HCT116 (cell line): ENCODE measurements at regions not wholly inside any gene's neighbourhood (a gene's known extent, or its start where the extent isn't known, plus 50 kb on each side); places are given as distances from the start of the nearest gene placed in this dataset.

Experiments used
- ATAC-seq: fragments of 200-7000 bp; cut with Tn5 transposase; 2 replicates; pipeline ENCODE4 v1.9.1; 2020; ENCODE audit warnings: mild to moderate bottlenecking, moderate library complexity
- BruUV-seq: library from RNA; stranded (reverse); fragments of 400-500 nt; replicated peaks from 2 replicates; lab custom pipeline; 2021; lab: Mats Ljungman, UMichigan
- CTCF ChIA-PET: fragments of 300-600 bp; sonication (Branson Sonifier 250); formaldehyde crosslinking; loops from one replicate; lab custom pipeline; 2021; ENCODE audit warnings: antibody characterized with exemption; lab: Charles Lee
- POLR2A ChIA-PET: fragments of 300-600, 350-600 bp; sonication (Branson Sonifier 250); formaldehyde crosslinking; loops from one replicate; lab custom pipeline; 2021; ENCODE audit warnings: antibody characterized with exemption; lab: Charles Lee
- RAD21 ChIA-PET, 2 experiments: fragments of 300-600 bp; sonication (Branson Sonifier 250); formaldehyde crosslinking; loops; one replicate each; lab custom pipeline; 2023; ENCODE audit warnings: low total read pairs in 2 of 2; ENCODE audit not compliant: uncharacterized antibody in 2 of 2, unreplicated experiment in 2 of 2, low non-redundant PET in 1 of 2; lab: Charles Lee
- DNase-seq: peaks from one replicate; pipeline ENCODE4 v3.0.0-alpha.2; 2010; ENCODE audit warnings: low read depth, low spot score
- H2AFZ ChIP-seq: fragments of 200-600 bp; shearing (Covaris generic), sonication (generic); 2 replicates; pipeline ENCODE4 v1.6.1; 2017; ENCODE audit warnings: low read depth, mixed run types, mixed read lengths, antibody characterized with exemption, low read length; ENCODE audit not compliant: poor library complexity, severe bottlenecking
- H3K27ac ChIP-seq: 2 replicates; pipeline ENCODE4 v1.5.1; 2012; ENCODE audit warnings: low read depth, low read length
- H3K27me3 ChIP-seq: fragments of 200-600 bp; sonication (generic); 2 replicates; pipeline ENCODE4 v1.6.1; 2016; ENCODE audit warnings: mixed run types, low read length, mixed read lengths; ENCODE audit not compliant: insufficient read depth
- H3K36me3 ChIP-seq, 2 experiments: fragments of 200-500 bp in 1 of 2; fragments of 200-600 bp in 1 of 2; sonication (Bioruptor generic) in 1 of 2; sonication (generic) in 1 of 2; 2 replicates each; pipeline versions ENCODE4 v1.5.1 to v1.6.1; 2014 to 2016; ENCODE audit warnings: low read length in 2 of 2, inconsistent platforms in 1 of 2, mixed read lengths in 1 of 2, mixed run types in 1 of 2; ENCODE audit not compliant: insufficient read depth in 2 of 2, control insufficient read depth in 1 of 2
- H3K4me1 ChIP-seq, 2 experiments: fragments of 200-600 bp in 1 of 2; sonication (generic) in 1 of 2; 2 replicates each; pipeline versions ENCODE4 v1.5.1 to v1.6.1; 2012 to 2017; ENCODE audit warnings: low read length in 2 of 2, inconsistent platforms in 1 of 2, mild to moderate bottlenecking in 1 of 2, mixed read lengths in 1 of 2, mixed run types in 1 of 2, moderate library complexity in 1 of 2; ENCODE audit not compliant: insufficient read depth in 2 of 2, control insufficient read depth in 1 of 2
- H3K4me2 ChIP-seq: fragments of 200-600 bp; sonication (generic); 2 replicates; pipeline ENCODE4 v1.6.1; 2017; ENCODE audit warnings: mixed run types, low read length, mixed read lengths
- H3K4me3 ChIP-seq, 2 experiments: fragments of 200-600 bp in 1 of 2; sonication (generic) in 1 of 2; replicated peaks in 1 of 2; 2 replicates each; pipeline ENCODE4 v1.5.1; 2011 to 2016; ENCODE audit warnings: low read length in 2 of 2, control low read depth in 1 of 2, low read depth in 1 of 2, mild to moderate bottlenecking in 1 of 2, mixed read lengths in 1 of 2, mixed run types in 1 of 2
- H3K79me2 ChIP-seq: fragments of 200-600 bp; sonication (generic); 2 replicates; pipeline ENCODE4 v1.6.1; 2017; ENCODE audit warnings: mild to moderate bottlenecking, mixed run types, low read length, moderate library complexity, mixed read lengths; ENCODE audit not compliant: insufficient read depth
- H3K9ac ChIP-seq: fragments of 200-600 bp; sonication (generic); 2 replicates; pipeline ENCODE4 v1.6.1; 2016; ENCODE audit warnings: low read length, mixed read lengths
- H3K9me2 ChIP-seq: fragments of 200-600 bp; sonication (generic), shearing (Covaris generic); 2 replicates; pipeline ENCODE4 v1.6.1; 2017; ENCODE audit warnings: mixed run types, mild to moderate bottlenecking, moderate library complexity; ENCODE audit not compliant: insufficient read depth
- H3K9me3 ChIP-seq, 2 experiments: fragments of 200-500 bp in 1 of 2; fragments of 200-600 bp in 1 of 2; sonication (Bioruptor generic) in 1 of 2; sonication (generic) in 1 of 2; 2 replicates each; pipeline ENCODE4 v1.6.1; 2014 to 2017; ENCODE audit warnings: low read length in 2 of 2, mixed read lengths in 2 of 2, inconsistent platforms in 1 of 2, low read depth in 1 of 2, mild to moderate bottlenecking in 1 of 2, mixed run types in 1 of 2, moderate library complexity in 1 of 2; ENCODE audit not compliant: control insufficient read depth in 1 of 2, insufficient read depth in 1 of 2
- H4K20me1 ChIP-seq: fragments of 200-600 bp; sonication (generic), shearing (Covaris generic); 2 replicates; pipeline ENCODE4 v1.6.1; 2017; ENCODE audit warnings: mixed run types, mild to moderate bottlenecking, moderate library complexity; ENCODE audit not compliant: insufficient read depth
- CBX3 ChIP-seq: IDR thresholded peaks from 2 replicates; pipeline ENCODE4 v1.6.1; 2012; ENCODE audit warnings: low read depth
- CTCF ChIP-seq, 3 experiments: fragments of 200-600 bp in 1 of 3; sonication (generic) in 1 of 3; IDR thresholded peaks in 2 of 3; conservative IDR thresholded peaks in 1 of 3; 2 replicates each; pipeline ENCODE4 v1.5.1; 2012 to 2017; ENCODE audit warnings: low read depth in 2 of 3, low read length in 2 of 3, antibody characterized with exemption in 1 of 3, borderline replicate concordance in 1 of 3, control low read depth in 1 of 3, mild to moderate bottlenecking in 1 of 3, mixed read lengths in 1 of 3, mixed run types in 1 of 3, moderate library complexity in 1 of 3; ENCODE audit not compliant: insufficient read depth in 1 of 3
- EZH2 ChIP-seq: fragments of 200-600 bp; sonication (generic); IDR thresholded peaks from 2 replicates; pipeline ENCODE4 v1.6.1; 2017; ENCODE audit warnings: antibody characterized with exemption, mixed run types
- EZH2phosphoT487 ChIP-seq: fragments of 200-600 bp; IDR thresholded peaks from 2 replicates; pipeline ENCODE4 v1.6.1; 2018; ENCODE audit warnings: antibody characterized with exemption, borderline replicate concordance
- FOSL1 ChIP-seq: IDR thresholded peaks from 2 replicates; pipeline ENCODE4 v1.6.1; 2012; ENCODE audit warnings: low read depth
- SP1 ChIP-seq: IDR thresholded peaks from 2 replicates; pipeline ENCODE4 v1.6.1; 2012; ENCODE audit warnings: low read depth
- TCF7L2 ChIP-seq: IDR thresholded peaks from 2 replicates; pipeline ENCODE4 v1.7.0; 2011; ENCODE audit warnings: borderline replicate concordance, inconsistent platforms; ENCODE audit not compliant: insufficient read depth, insufficient read length; ENCODE audit errors: extremely low read depth
- YY1 ChIP-seq: IDR thresholded peaks from 2 replicates; pipeline ENCODE4 v1.6.1; 2011; ENCODE audit warnings: low read length, low read depth, moderate library complexity, mild to moderate bottlenecking; ENCODE audit not compliant: insufficient replicate concordance; ENCODE audit errors: extremely low read depth
- ZNF274 ChIP-seq: fragments of 200-500 bp; sonication (Bioruptor generic); IDR thresholded peaks from 2 replicates; pipeline ENCODE4 v1.6.1; 2014; ENCODE audit warnings: mild to moderate bottlenecking, low read depth, low read length, inconsistent platforms
- intact Hi-C: fragments of 100-400 bp; cut with micrococcal nuclease; formaldehyde crosslinking; loops from 2 replicates; pipeline ENCODE4 v1.10.0; 2022
- TF ChIP-seq, protein P1 (sequence below): IDR thresholded peaks from 2 replicates; pipeline ENCODE4 v1.6.1; 2012; ENCODE audit warnings: low read depth
- TF ChIP-seq, protein P2 (sequence below): IDR thresholded peaks from 2 replicates; pipeline ENCODE4 v1.6.1; 2012

DNA sequence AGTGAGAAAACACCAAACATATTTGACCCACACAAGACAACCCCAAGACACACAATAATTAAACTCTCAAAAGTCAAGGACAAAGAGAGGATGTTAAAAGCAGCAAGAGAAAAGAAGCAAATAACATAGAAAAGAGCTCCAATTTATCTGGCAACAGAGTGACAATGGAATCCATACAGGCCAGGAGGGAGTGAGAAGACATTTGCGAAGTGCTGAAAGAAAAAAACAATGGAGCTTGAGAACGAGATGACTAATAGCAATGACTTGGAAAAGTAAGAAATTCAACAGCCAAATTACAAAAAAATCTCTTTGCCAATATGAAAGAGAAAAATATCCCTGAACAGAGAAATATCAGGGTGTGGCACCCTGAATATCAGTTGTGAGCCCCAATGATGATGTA lies 61.6 kb downstream of the MAD2L1 start (continued):
- TF ChIP-seq, protein P1, sequence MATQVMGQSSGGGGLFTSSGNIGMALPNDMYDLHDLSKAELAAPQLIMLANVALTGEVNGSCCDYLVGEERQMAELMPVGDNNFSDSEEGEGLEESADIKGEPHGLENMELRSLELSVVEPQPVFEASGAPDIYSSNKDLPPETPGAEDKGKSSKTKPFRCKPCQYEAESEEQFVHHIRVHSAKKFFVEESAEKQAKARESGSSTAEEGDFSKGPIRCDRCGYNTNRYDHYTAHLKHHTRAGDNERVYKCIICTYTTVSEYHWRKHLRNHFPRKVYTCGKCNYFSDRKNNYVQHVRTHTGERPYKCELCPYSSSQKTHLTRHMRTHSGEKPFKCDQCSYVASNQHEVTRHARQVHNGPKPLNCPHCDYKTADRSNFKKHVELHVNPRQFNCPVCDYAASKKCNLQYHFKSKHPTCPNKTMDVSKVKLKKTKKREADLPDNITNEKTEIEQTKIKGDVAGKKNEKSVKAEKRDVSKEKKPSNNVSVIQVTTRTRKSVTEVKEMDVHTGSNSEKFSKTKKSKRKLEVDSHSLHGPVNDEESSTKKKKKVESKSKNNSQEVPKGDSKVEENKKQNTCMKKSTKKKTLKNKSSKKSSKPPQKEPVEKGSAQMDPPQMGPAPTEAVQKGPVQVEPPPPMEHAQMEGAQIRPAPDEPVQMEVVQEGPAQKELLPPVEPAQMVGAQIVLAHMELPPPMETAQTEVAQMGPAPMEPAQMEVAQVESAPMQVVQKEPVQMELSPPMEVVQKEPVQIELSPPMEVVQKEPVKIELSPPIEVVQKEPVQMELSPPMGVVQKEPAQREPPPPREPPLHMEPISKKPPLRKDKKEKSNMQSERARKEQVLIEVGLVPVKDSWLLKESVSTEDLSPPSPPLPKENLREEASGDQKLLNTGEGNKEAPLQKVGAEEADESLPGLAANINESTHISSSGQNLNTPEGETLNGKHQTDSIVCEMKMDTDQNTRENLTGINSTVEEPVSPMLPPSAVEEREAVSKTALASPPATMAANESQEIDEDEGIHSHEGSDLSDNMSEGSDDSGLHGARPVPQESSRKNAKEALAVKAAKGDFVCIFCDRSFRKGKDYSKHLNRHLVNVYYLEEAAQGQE, result no peak
- TF ChIP-seq CBX3 (no peak), CTCF (IDR thresholded peaks at IDR 0.05 in 2 of 3, conservative IDR thresholded peaks at IDR 0.05 in 1 of 3; ENCODE audit: borderline replicate concordance in 1 of 3, insufficient read depth in 1 of 3, low read depth in 2 of 3, low read length in 2 of 3) (no peak)

DNA sequence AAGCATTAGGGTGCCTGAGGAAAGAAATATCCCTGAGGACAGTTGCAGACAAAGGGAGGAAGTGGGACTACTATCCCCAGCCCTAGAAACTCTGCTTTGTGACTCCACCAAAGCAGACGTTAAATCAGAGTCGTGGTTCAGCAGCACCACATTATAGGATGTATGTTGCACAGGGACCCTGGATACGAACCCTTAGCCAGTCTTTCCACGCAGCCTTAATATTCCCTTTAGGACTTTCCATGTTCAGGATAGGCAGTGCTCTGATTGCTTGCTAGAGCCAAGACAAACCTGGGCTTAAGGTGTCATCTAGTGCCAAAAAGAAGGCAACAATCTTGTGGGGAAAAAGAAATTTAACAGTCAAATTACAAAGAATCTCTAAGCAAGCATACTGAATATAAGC lies 62.6 kb downstream of the MAD2L1 start:
- DNase-seq, result no peak
- Histone ChIP-seq H3K27me3 (no peaks in the 10 kb centered on the region), H3K4me1 (no peaks in the 10 kb centered on the region), H3K27ac (no peak overlapping the region), H4K20me1 (no peaks in the 10 kb centered on the region), H3K4me2 (no peak overlapping the region), H3K79me2 (no peaks in the 10 kb centered on the region), H3K4me3 (no peak overlapping the region), H3K36me3 (no peaks in the 10 kb centered on the region), H2AFZ (no peak overlapping the region), H3K9me3 (no peaks in the 10 kb centered on the region), H3K9me2 (no peaks in the 10 kb centered on the region), H3K9ac (no peak overlapping the region)
- ChIA-PET RAD21 (no interaction called here), POLR2A (no interaction called here), CTCF (no interaction called here)
- intact Hi-C loops, result no loop called here
- ATAC-seq, result no peak
- no TSS peak for BruUV-seq
- no peak for TF ChIP-seq EZH2phosphoT487
- TF ChIP-seq, protein P1, result no peak
- TF ChIP-seq ZNF274, result no peak
- no peak for TF ChIP-seq FOSL1
- TF ChIP-seq, protein P2, sequence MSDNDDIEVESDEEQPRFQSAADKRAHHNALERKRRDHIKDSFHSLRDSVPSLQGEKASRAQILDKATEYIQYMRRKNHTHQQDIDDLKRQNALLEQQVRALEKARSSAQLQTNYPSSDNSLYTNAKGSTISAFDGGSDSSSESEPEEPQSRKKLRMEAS, result no peak
- TF ChIP-seq YY1, result no peak
- no peak for TF ChIP-seq SP1
- no peak for TF ChIP-seq EZH2
- no peak for TF ChIP-seq TCF7L2
- TF ChIP-seq CTCF (IDR thresholded peaks at IDR 0.05 in 2 of 3, conservative IDR thresholded peaks at IDR 0.05 in 1 of 3; ENCODE audit: borderline replicate concordance in 1 of 3, insufficient read depth in 1 of 3, low read depth in 2 of 3, low read length in 2 of 3), result no peak
